ENCODE measurements at regions not wholly inside any gene's neighbourhood (a gene's known extent, or its start where the extent isn't known, plus 50 kb on each side); places are given as distances from the start of the nearest gene placed in this dataset.

GRCh38 chr3:13123013-13123654, 49.9 kb upstream of the IQSEC1 start:
- Histone ChIP-seq H3K4me3 (ENCODE audit: low read length) (no peak overlapping the region), H3K9me2 (replicated peaks; ENCODE audit: control insufficient read depth, low read length) (no peaks in the 10 kb centered on the region), H3K36me3 (ENCODE audit: control insufficient read depth, low read length) (no peaks in the 10 kb centered on the region), H3K4me1 (ENCODE audit: control insufficient read depth, low read length) (no peaks in the 10 kb centered on the region), H3K79me2 (ENCODE audit: control insufficient read depth, low read length) (no peaks in the 10 kb centered on the region), H3K27ac (ENCODE audit: low read depth, low read length) (no peak overlapping the region), H3K9me3 (ENCODE audit: control insufficient read depth, insufficient read depth, low read length) (no peaks in the 10 kb centered on the region), H3K27me3 (ENCODE audit: control insufficient read depth, low read length) (peaks cover 7% of the 10 kb centered on the region; the same call in 1 of the 2 replicates), H4K20me1 (ENCODE audit: control insufficient read depth, insufficient read depth, low read depth, low read length) (no peaks in the 10 kb centered on the region), H3F3A (ENCODE audit: control insufficient read depth, insufficient read depth) (no peaks in the 10 kb centered on the region), H3K4me2 (ENCODE audit: low read length) (no peak overlapping the region)
- TF ChIP-seq CTCF (IDR thresholded peaks at IDR 0.05; ENCODE audit: low read depth, low read length, poor library complexity, severe bottlenecking): no peak
- TF ChIP-seq EZH2phosphoT487 (IDR thresholded peaks at IDR 0.05; ENCODE audit: borderline replicate concordance, low read length): no peak
